Right ventricle myocardium inferior (tissue), 1 donor: ENCODE measurements at regions not wholly inside any gene's neighbourhood (a gene's known extent, or its start where the extent isn't known, plus 50 kb on each side); places are given as distances from the start of the nearest gene placed in this dataset.

Source experiments
- ATAC-seq: fragments of 200-7000 bp; cut with Tn5 transposase; one replicate; pipeline ENCODE4 v1.9.1; 2020; ENCODE audit warnings: mild to moderate bottlenecking, moderate library complexity
- DNase-seq: peaks from one replicate; pipeline ENCODE4 v3.0.0; 2021; ENCODE audit errors: missing footprints
- intact Hi-C: fragments of 100-400 bp; cut with DNase I; formaldehyde crosslinking; loops from one replicate; pipeline ENCODE4 v1.11.0; 2022
- donor health status: DM: no; HTN: yes; CAD: no; lungs with severe emphysema.

DNA sequence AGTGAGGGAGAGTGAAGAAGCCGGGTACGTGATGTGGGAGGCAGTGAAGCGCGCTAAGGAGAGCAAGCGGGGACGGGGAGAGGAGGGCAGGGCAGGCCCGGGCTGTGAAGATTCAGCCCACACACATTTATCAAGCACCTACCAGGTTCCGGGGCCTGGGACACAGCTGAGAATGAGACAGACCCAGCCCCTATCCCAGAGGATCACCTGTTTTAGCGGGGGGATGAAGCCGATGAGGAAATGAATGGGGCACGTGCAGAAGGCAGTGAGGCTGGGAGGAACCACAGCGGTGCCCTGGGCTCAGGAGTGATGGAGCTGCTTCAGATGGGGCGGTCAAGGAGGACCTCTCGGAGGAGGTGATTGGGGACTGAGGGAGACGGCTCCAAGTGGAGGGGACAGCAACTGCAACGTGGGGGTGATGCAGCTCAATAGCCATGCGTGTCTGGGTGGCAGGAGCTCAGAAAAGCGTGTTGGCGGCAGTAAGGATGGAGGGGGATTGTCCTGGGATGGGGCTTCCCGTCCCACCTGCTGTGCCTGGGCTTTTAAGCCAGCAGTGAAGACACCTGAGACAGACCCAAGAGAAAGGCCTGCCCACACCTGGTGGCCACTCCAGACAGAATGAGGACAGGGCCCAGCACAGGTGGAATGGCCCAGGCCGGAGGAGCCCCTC is 77.5 kb upstream of the UNC5A start:
- intact Hi-C loops = no loop called here
- no peak for DNase-seq
- no peak for ATAC-seq

DNA sequence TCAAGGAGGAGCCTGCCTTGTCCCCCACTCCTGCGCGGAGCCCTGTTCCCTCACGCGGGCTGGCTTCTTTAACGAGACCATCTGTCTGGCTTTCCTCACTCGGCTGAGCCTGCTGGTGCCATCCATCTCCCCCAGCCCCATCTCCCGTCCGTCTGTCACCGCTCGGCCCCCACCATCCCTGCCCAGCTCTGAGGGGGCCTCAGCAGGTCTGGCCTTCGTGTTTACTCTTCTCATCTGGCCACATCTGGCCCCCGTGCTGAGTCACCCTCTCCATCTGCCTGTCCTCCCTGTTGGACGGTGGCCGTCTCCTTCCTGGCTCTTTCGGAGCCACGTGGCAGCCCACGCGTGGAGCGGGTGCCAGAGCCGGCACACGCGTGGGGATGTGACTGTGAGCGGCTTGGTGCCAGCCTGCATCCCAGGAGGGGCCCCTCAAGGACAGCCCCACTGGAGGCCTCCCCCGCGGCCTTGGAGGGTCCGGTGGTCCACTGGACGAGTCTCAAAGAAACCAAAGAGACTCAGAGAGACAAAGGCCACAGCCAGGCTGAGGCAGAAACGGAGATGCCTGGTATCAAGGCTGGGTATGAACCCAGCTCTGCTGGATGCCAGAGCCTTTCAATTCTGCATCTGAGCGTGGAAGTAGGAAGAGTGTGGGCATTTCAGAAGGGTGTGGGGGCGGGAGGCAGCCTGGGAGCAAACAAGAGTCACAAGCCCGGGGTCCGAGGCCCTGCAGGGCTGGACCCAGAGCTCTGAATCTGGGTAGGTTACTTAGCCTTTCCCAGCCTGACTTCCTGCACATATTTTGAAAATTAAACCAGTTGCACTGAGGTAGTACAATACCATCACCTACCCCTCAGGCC is 76.7 kb upstream of the UNC5A start:
- no peak for ATAC-seq
- intact Hi-C loops = no loop called here

DNA sequence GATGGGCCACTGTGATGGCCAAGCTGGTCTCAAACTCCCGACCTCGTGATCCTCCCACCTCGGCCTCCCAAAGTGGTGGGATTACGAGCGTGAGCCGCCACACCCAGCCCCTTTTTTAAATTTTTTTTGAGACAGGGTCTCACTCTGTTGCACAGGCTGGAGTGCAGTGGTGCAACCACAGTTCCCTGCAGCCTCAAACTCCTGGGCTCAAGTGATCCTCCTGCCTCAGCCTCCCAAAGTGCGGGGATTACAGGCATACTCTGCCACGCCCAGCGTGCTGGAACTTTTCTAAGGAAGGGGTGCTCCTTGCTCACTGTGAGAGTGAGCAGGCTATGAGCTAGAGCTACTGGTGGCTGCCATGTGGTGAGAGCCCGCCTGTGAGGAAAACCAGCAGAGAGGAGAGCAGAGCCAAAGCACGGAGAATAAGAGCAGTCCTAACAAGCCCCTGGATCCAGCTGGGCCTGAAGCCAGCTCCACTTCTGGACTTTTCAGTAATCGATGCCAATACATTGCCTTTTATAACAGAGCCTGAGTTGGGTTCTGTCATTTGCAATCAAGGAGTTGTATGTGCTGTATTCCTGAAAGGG is 75.5 kb upstream of the UNC5A start:
- ATAC-seq = no peak
- no peak for DNase-seq
- intact Hi-C loops = no loop called here

More for the DNA sequence above, 76.7 kb upstream of the UNC5A start:
- DNase-seq = no peak

- ATAC-seq (no peak), DNase-seq (no peak)
- intact Hi-C loops = no loop called here
Measured at GRCh38 chr5:176735383-176736265, 74.7 kb upstream of the UNC5A start.

DNA sequence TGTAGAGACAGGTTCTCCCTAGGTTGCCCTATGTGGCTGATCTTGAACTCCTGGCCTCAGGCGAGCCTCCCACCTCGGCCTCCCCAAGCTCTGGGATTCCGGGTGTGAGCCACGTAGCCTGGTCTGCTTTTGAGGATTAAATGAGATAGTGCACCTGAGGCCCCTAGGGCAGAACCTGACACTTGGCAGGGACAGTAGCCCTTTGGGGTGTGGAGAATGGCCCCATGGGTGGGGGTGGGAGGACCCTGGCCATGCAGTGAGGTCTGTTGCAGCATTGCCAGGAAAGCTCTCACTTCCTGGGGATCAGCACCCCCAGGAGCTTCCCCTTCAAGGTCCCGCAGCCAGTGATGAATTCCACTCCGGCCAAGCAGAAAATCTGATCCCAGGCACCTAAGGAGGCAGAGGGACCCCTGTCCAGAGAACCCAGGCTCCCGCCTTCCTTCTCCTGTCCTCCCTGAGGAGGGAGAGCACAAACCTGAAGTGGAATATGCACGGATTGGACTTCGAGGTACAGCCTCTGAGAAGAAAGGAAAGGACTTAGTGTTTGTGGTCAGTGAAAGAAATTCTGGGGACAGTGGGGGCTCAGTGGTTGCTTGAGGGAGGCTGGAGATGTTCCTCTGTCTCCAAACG is 73.9 kb upstream of the UNC5A start:
- intact Hi-C loops = no loop called here
- no peak for DNase-seq
- ATAC-seq = no peak

DNA sequence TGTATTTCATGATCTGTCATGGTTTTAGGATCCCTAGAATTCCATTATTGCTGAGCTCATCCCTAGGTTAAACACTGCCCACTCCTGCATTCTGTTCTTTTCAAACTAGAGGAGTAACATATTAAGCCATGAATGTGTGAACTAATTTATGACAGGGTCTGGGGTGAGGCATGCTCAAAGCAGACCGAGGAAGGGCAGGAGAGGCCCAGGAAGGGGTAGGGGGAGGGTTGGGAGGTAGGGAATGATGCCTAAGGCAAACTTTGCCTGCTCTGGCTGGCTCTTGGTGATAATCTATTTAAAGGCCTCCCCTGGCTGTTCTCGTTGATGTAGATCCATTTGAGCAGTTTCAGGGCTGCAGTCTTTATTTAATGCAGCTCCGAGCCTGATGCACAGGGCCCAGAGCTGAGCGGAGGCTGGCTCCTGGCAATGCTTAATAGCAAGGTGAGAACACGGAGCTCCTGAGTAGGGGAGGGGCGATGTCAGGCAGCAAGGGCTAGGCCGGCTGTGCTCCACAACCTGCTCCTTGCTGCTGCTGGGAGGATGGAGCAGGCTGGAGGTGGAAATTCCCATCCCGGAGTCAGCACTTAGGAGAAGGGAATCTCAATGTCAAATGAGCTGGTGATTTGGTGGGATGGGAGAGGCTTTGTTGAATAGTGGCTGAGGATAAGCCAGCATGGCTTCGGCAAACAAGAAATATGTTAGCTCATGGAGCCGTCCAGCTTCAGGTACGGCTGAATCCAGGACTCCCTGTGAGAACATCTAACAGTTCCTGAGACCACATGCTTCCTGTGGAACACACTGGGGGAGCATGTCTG is 73.2 kb upstream of the UNC5A start:
- DNase-seq (no peak), ATAC-seq (no peak)
- intact Hi-C loops = no loop called here

- DNase-seq = no peak
- intact Hi-C loops = no loop called here
- ATAC-seq = no peak
Measured at GRCh38 chr5:176737746-176738636, 72.4 kb upstream of the UNC5A start.

DNA sequence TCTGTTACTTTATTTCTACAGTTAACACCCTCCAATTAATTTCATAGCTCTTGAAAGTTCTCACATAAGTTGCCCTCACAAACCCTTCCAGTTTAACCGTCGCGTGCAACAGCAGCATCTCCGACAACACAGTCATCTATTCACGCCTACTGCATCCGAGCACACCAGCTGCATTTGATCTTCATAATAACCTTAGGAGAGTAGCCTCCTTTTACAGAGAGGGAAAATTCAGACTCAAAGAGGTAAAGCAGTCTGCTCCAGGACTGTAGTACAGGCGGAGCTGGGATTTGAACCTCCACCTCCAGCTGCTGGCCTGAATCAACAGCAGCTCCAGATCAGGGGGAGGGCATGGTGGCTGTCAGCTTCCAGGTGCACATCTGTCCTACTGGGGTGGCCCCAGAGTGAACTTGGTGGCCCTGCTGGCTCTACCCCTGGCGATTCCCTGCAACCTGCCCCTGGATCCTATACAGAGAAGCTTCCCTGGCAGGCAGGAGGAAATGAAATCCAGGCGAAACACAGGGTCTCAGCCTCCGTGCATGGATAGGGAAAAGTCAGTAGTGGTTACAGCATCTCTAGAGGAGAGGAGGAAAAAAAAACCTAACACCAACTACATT is 71.6 kb upstream of the UNC5A start:
- intact Hi-C loops = no loop called here
- DNase-seq (no peak), ATAC-seq (no peak)

DNA sequence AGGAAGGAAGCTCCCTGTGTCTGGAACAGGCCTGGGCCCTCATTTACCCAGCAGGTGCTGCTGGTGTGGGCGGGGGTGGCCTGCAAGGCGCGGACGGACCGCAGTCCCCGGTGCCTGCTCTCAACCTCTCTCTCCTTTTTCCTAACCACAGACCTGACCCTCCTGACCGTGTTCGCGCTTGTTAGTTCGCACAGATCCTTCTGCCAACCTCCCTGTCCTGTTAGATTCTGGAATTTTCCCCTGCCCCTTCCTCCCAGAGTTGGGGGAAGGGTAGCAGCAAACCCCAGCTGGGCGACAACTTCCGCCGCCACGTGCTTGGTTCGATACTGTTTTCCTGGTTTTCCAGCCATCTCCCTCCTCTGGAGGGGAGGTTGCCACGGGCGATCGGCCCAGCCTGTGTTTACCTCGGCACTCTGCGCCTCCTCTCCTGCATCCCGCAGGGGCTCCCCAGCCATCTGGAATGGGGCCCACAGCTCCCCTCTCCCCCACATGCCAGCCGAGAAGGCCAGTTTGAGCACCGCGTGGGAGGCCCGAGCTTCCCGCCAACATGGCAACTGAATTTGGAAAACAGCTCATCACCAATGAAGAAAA is 70.8 kb upstream of the UNC5A start:
- intact Hi-C loops = no loop called here
- no peak for DNase-seq

GRCh38 chr5:176740131-176740701 is 70.1 kb upstream of the UNC5A start:
- ATAC-seq (no peak), DNase-seq (no peak)
- intact Hi-C loops = no loop called here

More for the DNA sequence above, 70.8 kb upstream of the UNC5A start:
- no peak for ATAC-seq

- DNase-seq = no peak
- intact Hi-C loops = no loop called here
- no peak for ATAC-seq
Measured at GRCh38 chr5:176740702-176741496, 69.5 kb upstream of the UNC5A start.

DNA sequence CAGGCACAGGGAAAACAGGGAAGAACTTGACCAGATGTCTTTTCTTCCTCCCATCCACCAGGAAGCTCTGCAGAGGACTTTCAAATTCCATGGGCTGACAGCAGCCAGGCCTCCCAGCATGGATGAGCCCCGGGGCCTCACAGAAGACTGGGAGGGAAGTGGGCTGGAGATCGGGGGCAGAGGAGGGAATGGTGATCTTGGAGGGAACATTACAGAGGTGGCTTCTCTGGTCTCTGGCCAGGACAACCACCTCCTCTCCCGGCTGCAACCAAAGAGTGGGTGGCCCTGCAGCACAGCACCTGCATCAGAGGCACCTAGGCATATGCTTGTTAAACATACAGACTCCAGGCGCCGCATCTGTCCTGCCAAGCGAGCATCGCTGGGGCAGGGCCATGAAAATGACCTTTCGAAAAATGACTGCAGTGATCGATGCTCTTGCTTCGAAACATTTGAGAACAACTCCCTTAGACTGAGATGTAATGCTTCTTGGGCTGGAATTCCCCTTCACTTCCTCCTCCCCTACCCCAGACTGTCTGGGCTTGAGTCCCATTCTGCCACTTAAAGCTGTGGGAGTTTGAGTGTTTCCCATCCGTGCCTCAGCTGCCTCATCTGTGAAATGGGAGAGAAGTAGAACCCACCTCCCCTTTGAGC is 68.7 kb upstream of the UNC5A start:
- ATAC-seq (no peak), DNase-seq (no peak)
- intact Hi-C loops = no loop called here

DNA sequence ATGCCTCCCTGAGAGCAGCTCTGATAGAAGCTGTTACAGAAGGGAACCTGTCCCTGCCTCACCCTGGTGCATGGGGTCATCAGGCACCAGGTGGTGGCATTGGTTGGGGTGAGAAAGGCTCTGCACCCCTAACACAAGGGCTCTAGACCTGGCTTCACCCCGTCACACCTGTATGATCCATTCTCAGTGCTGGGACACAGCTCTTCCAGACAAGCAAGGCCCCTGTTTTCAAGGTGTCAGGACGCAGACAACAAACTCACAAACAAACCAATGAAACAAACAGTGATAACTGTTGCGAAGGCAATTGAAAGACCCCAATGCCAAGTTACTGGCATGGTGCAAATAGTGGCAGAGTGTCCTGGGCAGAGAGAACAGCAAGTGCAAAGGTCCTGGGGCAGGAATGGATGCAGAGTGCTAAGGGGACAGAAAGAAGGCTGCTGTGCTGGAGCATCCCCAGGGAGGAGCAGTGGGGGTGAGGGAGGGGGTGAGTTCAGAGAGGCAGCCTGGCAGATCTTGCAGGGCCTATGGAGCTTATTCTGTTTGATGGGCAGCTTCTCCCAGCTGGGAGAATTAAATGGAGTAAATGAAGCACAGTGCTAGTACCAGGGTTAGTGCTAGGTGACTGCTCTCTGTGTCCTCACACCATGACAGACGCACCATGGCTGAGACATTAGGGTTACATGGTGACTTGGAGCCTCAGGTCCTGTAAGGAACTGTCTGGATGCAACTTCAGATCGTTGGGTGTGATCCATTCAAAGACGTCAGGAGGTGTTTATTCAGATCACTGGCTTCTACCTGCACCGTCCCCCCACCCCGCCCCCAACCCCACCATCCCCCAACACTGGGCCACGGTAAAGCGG is 67.9 kb upstream of the UNC5A start:
- ATAC-seq (no peak), DNase-seq (no peak)
- intact Hi-C loops = no loop called here
